ENCODE measurements at regions not wholly inside any gene's neighbourhood (a gene's known extent, or its start where the extent isn't known, plus 50 kb on each side); places are given as distances from the start of the nearest gene placed in this dataset.

DNA sequence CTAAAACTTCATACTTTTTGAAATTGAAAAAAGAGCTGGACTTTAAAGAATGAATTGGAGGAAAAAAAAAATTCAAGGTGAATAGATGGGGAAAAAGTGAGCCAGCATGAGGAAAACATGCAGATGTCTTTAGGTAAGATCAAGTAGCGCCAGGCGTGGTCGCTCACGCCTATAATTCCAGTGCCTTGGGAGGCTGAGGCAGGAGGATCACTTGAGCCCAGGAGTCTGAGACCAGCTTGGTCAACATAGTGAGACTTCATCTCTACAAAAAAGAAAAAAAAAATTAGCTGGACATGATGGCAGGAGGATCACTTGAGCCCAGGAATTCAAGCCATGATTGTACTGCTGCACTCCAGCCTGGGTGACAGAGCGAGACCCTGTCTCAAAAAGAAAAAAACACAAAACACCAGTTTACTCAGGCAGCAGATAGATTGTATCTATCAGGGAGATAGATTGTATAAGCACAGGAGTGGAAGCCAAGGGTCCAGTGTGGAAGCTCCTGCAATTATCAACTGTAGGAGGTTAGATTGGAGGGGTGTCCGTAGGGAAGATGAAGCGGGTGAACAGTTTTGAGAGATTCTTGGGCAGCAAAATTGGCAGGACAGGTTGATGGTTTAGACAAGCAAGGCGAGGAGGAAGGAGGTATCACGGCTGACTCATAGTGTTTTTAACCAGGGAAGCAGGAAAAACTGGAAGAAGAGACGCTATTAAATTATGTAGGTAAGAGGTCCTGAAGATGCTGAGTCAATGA, 97.6 kb upstream of the ZNF217 start:
- TF ChIP-seq, protein P1, sequence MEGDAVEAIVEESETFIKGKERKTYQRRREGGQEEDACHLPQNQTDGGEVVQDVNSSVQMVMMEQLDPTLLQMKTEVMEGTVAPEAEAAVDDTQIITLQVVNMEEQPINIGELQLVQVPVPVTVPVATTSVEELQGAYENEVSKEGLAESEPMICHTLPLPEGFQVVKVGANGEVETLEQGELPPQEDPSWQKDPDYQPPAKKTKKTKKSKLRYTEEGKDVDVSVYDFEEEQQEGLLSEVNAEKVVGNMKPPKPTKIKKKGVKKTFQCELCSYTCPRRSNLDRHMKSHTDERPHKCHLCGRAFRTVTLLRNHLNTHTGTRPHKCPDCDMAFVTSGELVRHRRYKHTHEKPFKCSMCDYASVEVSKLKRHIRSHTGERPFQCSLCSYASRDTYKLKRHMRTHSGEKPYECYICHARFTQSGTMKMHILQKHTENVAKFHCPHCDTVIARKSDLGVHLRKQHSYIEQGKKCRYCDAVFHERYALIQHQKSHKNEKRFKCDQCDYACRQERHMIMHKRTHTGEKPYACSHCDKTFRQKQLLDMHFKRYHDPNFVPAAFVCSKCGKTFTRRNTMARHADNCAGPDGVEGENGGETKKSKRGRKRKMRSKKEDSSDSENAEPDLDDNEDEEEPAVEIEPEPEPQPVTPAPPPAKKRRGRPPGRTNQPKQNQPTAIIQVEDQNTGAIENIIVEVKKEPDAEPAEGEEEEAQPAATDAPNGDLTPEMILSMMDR (IDR thresholded peaks at IDR 0.05), result no peak
- no peak for TF ChIP-seq POLR2A (IDR thresholded peaks at IDR 0.05)

All from body of pancreas (tissue), 4 donors.